Ascending aorta (tissue), 2 donors: ENCODE measurements at regions not wholly inside any gene's neighbourhood (a gene's known extent, or its start where the extent isn't known, plus 50 kb on each side); places are given as distances from the start of the nearest gene placed in this dataset.
"Not testable (repeated sequence)": the region's sequence is repeated elsewhere in the genome, so short reads cannot be mapped to it uniquely, and the experiment has no call there.

Experiments
- DNase-seq, 2 donors: peaks; one replicate each; pipeline ENCODE4 v3.0.0-alpha.2; 2019; ENCODE audit warnings: low spot score in 2 of 2
- H3K27ac ChIP-seq, 2 donors: fragments of 200-600 bp; sonication (generic); one replicate each; pipeline ENCODE4 v1.5.1; 2016 to 2017; ENCODE audit warnings: mild to moderate bottlenecking in 1 of 2
- H3K27me3 ChIP-seq: fragments of 200-600 bp; sonication (generic); one replicate; pipeline ENCODE4 v1.5.1; 2017
- H3K36me3 ChIP-seq, 2 donors: fragments of 200-600 bp; sonication (generic); one replicate each; pipeline ENCODE4 v1.5.1; 2016
- H3K4me1 ChIP-seq, 2 donors: fragments of 200-600 bp; sonication (generic); one replicate each; pipeline ENCODE4 v1.5.1; 2016 to 2017; ENCODE audit warnings: mild to moderate bottlenecking in 1 of 2
- H3K4me3 ChIP-seq, 2 donors: fragments of 200-600 bp; sonication (generic); one replicate each; pipeline ENCODE4 v1.5.1; 2016 to 2017; ENCODE audit warnings: mild to moderate bottlenecking in 1 of 2
- H3K9me3 ChIP-seq, 2 donors: fragments of 200-600 bp; sonication (generic); one replicate each; pipeline ENCODE4 v1.5.1; 2016
- intact Hi-C: fragments of 100-400 bp; cut with DNase I; formaldehyde crosslinking; loops from one replicate; pipeline ENCODE4 v1.15.1; 2023
- TF ChIP-seq, protein P1 (sequence below), 3 experiments: fragments of 200-600 bp in 2 of 3; fragments of 450-650 bp in 1 of 3; sonication (generic) in 2 of 3; IDR thresholded peaks; one replicate each; pipeline ENCODE4 v1.5.1; 2016 to 2019; ENCODE audit warnings: antibody characterized with exemption in 3 of 3, mild to moderate bottlenecking in 1 of 3, moderate library complexity in 1 of 3

DNA sequence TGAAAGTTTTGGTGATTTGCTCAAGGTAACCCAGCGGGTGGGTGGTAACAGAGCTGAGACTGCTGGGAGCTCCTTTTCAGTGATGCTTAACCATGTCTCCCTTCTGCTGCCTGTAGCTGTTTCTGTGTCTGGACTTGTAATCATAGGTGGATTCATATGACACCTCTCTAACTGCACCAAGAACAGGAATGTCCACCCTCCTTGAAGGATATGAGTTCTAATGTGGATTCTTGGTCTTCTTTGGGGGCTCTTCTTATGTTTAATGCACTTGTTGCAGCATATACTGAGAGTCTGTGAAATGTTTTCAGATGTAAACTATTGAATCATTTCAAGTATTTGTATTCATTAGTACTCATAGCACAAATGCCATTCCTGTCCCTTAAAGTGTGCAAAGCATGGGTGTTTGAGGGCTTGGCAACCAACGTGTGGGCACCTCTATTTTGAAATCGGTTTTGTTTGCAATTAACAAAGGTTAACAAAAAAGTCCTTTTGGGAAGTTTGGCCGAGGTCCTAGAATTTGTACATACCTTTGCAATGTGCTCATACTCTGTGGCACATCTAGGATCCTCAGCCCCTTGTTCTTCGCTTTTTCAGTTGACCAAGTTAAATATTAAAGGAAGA lies 138.0 kb downstream of the SOX4 start:
- DNase-seq, result no peak
- no peaks in the 10 kb centered on the region for H3K27me3 ChIP-seq
- H3K4me3 ChIP-seq, result no peak overlapping the region
- intact Hi-C loops, result loop anchor here (5.0 kb wide), 2 partner anchors 49 to 134 kb away; no protein-coding TSS in a partner anchor
- TF ChIP-seq, protein P1, sequence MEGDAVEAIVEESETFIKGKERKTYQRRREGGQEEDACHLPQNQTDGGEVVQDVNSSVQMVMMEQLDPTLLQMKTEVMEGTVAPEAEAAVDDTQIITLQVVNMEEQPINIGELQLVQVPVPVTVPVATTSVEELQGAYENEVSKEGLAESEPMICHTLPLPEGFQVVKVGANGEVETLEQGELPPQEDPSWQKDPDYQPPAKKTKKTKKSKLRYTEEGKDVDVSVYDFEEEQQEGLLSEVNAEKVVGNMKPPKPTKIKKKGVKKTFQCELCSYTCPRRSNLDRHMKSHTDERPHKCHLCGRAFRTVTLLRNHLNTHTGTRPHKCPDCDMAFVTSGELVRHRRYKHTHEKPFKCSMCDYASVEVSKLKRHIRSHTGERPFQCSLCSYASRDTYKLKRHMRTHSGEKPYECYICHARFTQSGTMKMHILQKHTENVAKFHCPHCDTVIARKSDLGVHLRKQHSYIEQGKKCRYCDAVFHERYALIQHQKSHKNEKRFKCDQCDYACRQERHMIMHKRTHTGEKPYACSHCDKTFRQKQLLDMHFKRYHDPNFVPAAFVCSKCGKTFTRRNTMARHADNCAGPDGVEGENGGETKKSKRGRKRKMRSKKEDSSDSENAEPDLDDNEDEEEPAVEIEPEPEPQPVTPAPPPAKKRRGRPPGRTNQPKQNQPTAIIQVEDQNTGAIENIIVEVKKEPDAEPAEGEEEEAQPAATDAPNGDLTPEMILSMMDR (IDR thresholded peaks at IDR 0.05), result no peak
- no peak overlapping the region for H3K27ac ChIP-seq
- no peaks in the 10 kb centered on the region for H3K36me3 ChIP-seq
- H3K9me3 ChIP-seq, result no peaks in the 10 kb centered on the region
- peaks cover 0 to 13% of the 10 kb centered on the region in 2 donors for H3K4me1 ChIP-seq

DNA sequence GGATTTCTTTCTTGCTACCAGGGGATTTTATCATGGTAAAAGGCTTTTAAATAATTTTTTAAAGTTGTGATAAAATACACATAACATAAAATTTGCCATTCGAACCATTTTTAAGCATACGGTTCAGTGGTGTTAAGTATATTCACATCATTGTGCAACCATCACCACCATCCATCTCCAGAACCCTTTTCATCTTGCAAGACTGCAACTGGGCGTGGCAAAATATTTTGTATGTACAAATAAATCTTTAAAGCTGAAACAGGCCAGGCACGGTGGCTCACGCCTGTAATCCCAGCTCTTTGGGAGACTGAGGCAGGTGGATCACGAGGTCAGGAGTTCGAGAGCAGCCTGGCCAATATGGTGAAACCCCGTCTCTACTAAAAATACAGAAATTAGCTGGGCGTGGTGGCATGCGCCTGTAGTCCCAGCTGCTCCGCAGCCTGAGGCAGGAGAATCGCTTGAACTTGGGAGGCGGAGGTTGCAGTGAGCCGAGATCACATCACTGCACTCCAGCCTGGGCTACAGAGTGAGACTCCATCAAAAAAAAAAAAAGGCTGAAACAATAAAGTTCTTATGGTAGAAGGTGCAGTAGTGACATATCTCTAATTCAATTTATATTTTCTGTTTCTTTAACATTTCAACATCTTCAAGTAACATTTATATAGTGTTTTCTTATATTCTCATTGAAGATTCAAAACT lies 138.6 kb downstream of the SOX4 start:
- not testable (repeated sequence) for H3K4me3 ChIP-seq, H3K9me3 ChIP-seq, H3K27me3 ChIP-seq, DNase-seq, H3K27ac ChIP-seq, H3K36me3 ChIP-seq
- intact Hi-C loops, result loop anchor here (5.0 kb wide), 2 partner anchors 50 to 135 kb away; no protein-coding TSS in a partner anchor
- H3K4me1 ChIP-seq, result peaks cover 0 to 13% of the 10 kb centered on the region in 2 donors

DNA sequence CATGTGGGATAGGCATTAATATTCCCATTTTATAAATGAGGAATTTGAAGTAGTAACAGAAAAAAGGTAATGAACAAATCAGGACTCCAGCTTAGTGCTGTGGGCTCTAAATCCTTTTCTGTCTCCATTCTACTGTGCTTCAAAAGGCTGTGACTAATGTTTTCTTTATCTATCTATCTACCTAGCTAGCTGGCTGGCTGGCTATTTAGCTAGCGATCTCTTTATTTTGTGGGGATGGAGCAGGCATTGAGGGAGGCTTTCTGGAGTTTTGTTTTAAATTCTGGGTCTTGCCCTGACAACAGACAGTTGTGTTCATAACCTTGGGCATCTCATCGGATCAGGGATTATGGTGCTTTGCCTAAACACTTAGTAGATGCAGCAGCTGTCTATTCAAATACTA lies 139.2 kb downstream of the SOX4 start:
- DNase-seq, result no peak
- Histone ChIP-seq H3K27ac (no peak overlapping the region), H3K4me3 (no peak overlapping the region), H3K27me3 (no peaks in the 10 kb centered on the region), H3K4me1 (peaks cover 0 to 13% of the 10 kb centered on the region in 2 donors), H3K9me3 (no peaks in the 10 kb centered on the region), H3K36me3 (no peaks in the 10 kb centered on the region)
- intact Hi-C loops, result loop anchor here (5.0 kb wide), 2 partner anchors 50 to 135 kb away; no protein-coding TSS in a partner anchor
- TF ChIP-seq, protein P1 (IDR thresholded peaks at IDR 0.05), result no peak

DNA sequence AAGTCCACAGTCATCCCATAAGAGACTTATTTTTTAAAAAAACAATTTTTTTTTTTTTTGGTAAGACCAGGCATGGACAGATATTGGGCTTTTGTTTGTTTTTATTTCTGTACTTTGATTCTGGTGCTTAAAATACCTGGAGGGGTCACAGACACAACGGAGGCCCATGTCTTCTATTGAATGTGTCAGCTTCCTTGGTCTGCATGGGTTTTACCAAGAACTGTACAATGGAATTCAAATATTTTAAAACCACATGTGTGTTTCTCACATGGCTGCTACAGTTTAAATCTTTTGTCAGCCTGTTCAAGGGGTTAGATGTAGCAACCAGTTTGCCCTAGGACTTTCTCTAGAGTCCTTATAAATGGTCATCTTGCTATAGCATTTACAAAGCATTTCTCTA lies 139.8 kb downstream of the SOX4 start:
- Histone ChIP-seq H3K4me3 (no peak overlapping the region), H3K27me3 (no peaks in the 10 kb centered on the region), H3K27ac (no peak overlapping the region), H3K36me3 (no peaks in the 10 kb centered on the region), H3K4me1 (peaks cover 0 to 13% of the 10 kb centered on the region in 2 donors), H3K9me3 (no peaks in the 10 kb centered on the region)
- TF ChIP-seq, protein P1 (IDR thresholded peaks at IDR 0.05), result no peak
- intact Hi-C loops, result loop anchor here (5.0 kb wide), 2 partner anchors 51 to 136 kb away; no protein-coding TSS in a partner anchor
- DNase-seq, result no peak

DNA sequence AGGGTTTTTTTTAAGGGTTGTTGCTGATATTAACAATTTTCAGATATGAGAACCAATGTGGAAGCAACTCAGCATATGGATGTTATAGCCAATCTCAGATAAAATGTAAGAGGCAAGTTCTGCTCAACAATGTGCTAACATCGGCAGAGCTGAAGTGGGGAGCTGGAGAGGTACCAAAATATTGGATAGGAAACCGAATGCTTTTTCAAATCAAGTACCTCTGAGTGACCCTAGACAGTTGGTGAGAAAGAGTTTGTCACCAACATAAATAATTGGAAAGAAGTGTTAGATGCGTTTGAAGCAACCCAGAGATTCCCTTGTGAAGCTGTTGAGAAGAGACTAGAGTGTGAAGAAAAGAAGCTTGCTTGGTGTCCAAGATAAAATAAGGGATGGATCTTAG lies 140.7 kb downstream of the SOX4 start:
- H3K27ac ChIP-seq, result no peak overlapping the region
- no peak for DNase-seq
- H3K27me3 ChIP-seq, result no peaks in the 10 kb centered on the region
- intact Hi-C loops, result loop anchor here (5.0 kb wide), 2 partner anchors 52 to 137 kb away; no protein-coding TSS in a partner anchor
- TF ChIP-seq, protein P1 (IDR thresholded peaks at IDR 0.05), result no peak
- H3K36me3 ChIP-seq, result no peaks in the 10 kb centered on the region
- no peak overlapping the region for H3K4me3 ChIP-seq
- peaks cover 0 to 11% of the 10 kb centered on the region in 2 donors for H3K4me1 ChIP-seq
- no peaks in the 10 kb centered on the region for H3K9me3 ChIP-seq
